MCF 10A (cell line): ENCODE measurements at regions not wholly inside any gene's neighbourhood (a gene's known extent, or its start where the extent isn't known, plus 50 kb on each side); places are given as distances from the start of the nearest gene placed in this dataset.

Experiments used
- BruUV-seq: library from RNA; stranded (reverse); fragments of 400-500 nt; replicated peaks from 2 replicates; lab custom pipeline; 2021; lab: Mats Ljungman, UMichigan
- CTCF ChIA-PET: fragments of 300-600 bp; sonication (Branson Sonifier 250); formaldehyde crosslinking; extraction: SDS; loops from one replicate; lab custom pipeline; 2021; ENCODE audit warnings: antibody characterized with exemption, inconsistent platforms; lab: Yijun Ruan, JAX
- POLR2A ChIA-PET: fragments of 300-600, 350-650 bp; sonication (Branson Sonifier 250); formaldehyde crosslinking; extraction: SDS; loops from one replicate; lab custom pipeline; 2020; ENCODE audit warnings: antibody characterized with exemption, inconsistent platforms; lab: Yijun Ruan, JAX
- DNase-seq: peaks from one replicate; pipeline ENCODE4 v3.0.0-alpha.2; 2018; ENCODE audit not compliant: unreplicated experiment
- H3K27ac Mint-ChIP-seq: one replicate; pipeline ENCODE4 v1.8.0; 2022; ENCODE audit warnings: mild to moderate bottlenecking, low read depth, mixed read lengths; ENCODE audit not compliant: unreplicated experiment
- H3K27me3 Mint-ChIP-seq: one replicate; pipeline ENCODE4 v1.8.0; 2022; ENCODE audit warnings: mixed read lengths; ENCODE audit not compliant: insufficient read depth, unreplicated experiment
- H3K36me3 Mint-ChIP-seq: one replicate; pipeline ENCODE4 v1.8.0; 2022; ENCODE audit warnings: mild to moderate bottlenecking, moderate library complexity, mixed read lengths; ENCODE audit not compliant: insufficient read depth, unreplicated experiment
- H3K4me1 Mint-ChIP-seq: one replicate; pipeline ENCODE4 v1.8.0; 2022; ENCODE audit warnings: mixed read lengths; ENCODE audit not compliant: insufficient read depth, unreplicated experiment
- H3K4me3 Mint-ChIP-seq: one replicate; pipeline ENCODE4 v1.8.0; 2022; ENCODE audit warnings: mild to moderate bottlenecking, moderate library complexity, mixed read lengths; ENCODE audit not compliant: unreplicated experiment
- H3K9me3 Mint-ChIP-seq: one replicate; pipeline ENCODE4 v1.8.0; 2022; ENCODE audit warnings: mixed read lengths; ENCODE audit not compliant: unreplicated experiment
- intact Hi-C: fragments of 100-400 bp; cut with micrococcal nuclease; formaldehyde crosslinking; loops from 2 replicates; pipeline ENCODE4 v1.14.1; 2022
- TF ChIP-seq, protein P1 (sequence below): fragments of 200-600 bp; IDR thresholded peaks from one replicate; pipeline ENCODE4 v1.8.0; 2022; ENCODE audit warnings: antibody characterized with exemption, mild to moderate bottlenecking; ENCODE audit not compliant: unreplicated experiment

GRCh38 chr4:124432500-124432899, 280.0 kb downstream of the ANKRD50 start:
- intact Hi-C loops = no loop called here
- BruUV-seq = no TSS peak
- ChIA-PET POLR2A (no interaction called here), CTCF (interaction anchor here (0.5 to 0.8 kb wide), 3 partner anchors 86 to 1721 kb away, joined by 3 to 4 read pairs (median 4); no protein-coding TSS in a partner anchor)
- Mint-ChIP-seq H3K27ac (peak overlapping the region; percentile 24), H3K9me3 (no peaks in the 10 kb centered on the region), H3K27me3 (no peaks in the 10 kb centered on the region), H3K36me3 (no peaks in the 10 kb centered on the region), H3K4me1 (peaks cover 40% of the 10 kb centered on the region), H3K4me3 (no peak overlapping the region)
- peak; percentile 9 for DNase-seq
- TF ChIP-seq, protein P1, sequence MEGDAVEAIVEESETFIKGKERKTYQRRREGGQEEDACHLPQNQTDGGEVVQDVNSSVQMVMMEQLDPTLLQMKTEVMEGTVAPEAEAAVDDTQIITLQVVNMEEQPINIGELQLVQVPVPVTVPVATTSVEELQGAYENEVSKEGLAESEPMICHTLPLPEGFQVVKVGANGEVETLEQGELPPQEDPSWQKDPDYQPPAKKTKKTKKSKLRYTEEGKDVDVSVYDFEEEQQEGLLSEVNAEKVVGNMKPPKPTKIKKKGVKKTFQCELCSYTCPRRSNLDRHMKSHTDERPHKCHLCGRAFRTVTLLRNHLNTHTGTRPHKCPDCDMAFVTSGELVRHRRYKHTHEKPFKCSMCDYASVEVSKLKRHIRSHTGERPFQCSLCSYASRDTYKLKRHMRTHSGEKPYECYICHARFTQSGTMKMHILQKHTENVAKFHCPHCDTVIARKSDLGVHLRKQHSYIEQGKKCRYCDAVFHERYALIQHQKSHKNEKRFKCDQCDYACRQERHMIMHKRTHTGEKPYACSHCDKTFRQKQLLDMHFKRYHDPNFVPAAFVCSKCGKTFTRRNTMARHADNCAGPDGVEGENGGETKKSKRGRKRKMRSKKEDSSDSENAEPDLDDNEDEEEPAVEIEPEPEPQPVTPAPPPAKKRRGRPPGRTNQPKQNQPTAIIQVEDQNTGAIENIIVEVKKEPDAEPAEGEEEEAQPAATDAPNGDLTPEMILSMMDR = no peak

GRCh38 chr4:124433044-124433443, 279.5 kb downstream of the ANKRD50 start:
- intact Hi-C loops = no loop called here
- POLR2A ChIA-PET = no interaction called here
- peaks cover 46% of the 10 kb centered on the region for H3K4me1 Mint-ChIP-seq
- H3K9me3 Mint-ChIP-seq = no peaks in the 10 kb centered on the region
- CTCF ChIA-PET = interaction anchor here (0.6 kb wide), 1 partner anchor 86 kb away, joined by 4 read pairs; no protein-coding TSS in a partner anchor
- H3K4me3 Mint-ChIP-seq = no peak overlapping the region
- no TSS peak for BruUV-seq
- no peak for DNase-seq
- TF ChIP-seq, protein P1 = no peak
- H3K36me3 Mint-ChIP-seq = no peaks in the 10 kb centered on the region
- peak overlapping the region; percentile 24 for H3K27ac Mint-ChIP-seq
- H3K27me3 Mint-ChIP-seq = no peaks in the 10 kb centered on the region

DNA sequence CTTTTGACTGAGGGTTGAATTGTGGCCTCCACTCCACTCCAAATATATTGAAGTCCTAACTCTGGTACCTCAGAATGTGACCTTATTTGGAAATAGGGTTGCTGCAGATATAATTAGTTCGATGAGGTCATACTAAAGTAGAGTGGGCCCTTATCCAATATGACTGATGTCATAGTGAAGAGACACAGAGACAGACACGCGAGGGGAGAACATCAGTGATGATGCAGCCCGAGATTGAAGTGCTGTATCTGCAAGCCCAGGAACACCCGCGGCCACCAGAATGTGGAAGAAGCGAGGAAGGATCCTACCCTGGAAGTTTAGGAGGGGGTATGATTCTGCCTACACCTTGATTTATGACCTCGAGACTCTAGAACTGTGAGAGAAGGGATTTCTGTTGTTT, 279.0 kb downstream of the ANKRD50 start:
- ChIA-PET CTCF (no interaction called here), POLR2A (no interaction called here)
- TF ChIP-seq, protein P1 = no peak
- no peaks in the 10 kb centered on the region for H3K9me3 Mint-ChIP-seq
- H3K4me3 Mint-ChIP-seq = no peak overlapping the region
- H3K27me3 Mint-ChIP-seq = no peaks in the 10 kb centered on the region
- no peaks in the 10 kb centered on the region for H3K36me3 Mint-ChIP-seq
- no peak for DNase-seq
- H3K4me1 Mint-ChIP-seq = peaks cover 49% of the 10 kb centered on the region
- no TSS peak for BruUV-seq
- intact Hi-C loops = no loop called here
- H3K27ac Mint-ChIP-seq = no peak overlapping the region

- Mint-ChIP-seq H3K36me3 (no peaks in the 10 kb centered on the region), H3K27ac (no peak overlapping the region), H3K27me3 (no peaks in the 10 kb centered on the region), H3K4me1 (peaks cover 51% of the 10 kb centered on the region), H3K4me3 (no peak overlapping the region), H3K9me3 (no peaks in the 10 kb centered on the region)
- intact Hi-C loops = no loop called here
- TF ChIP-seq, protein P1 = no peak
- CTCF ChIA-PET = no interaction called here
- BruUV-seq = no TSS peak
- no peak for DNase-seq
- POLR2A ChIA-PET = interaction anchor here (0.6 kb wide), 1 partner anchor 45 kb away, joined by 3 read pairs; no protein-coding TSS in a partner anchor
Observed at GRCh38 chr4:124435274-124435950, 277.1 kb downstream of the ANKRD50 start.
